AG04450 (cell line): ENCODE measurements at regions not wholly inside any gene's neighbourhood (a gene's known extent, or its start where the extent isn't known, plus 50 kb on each side); places are given as distances from the start of the nearest gene placed in this dataset.

Experiments used
- CTCF ChIA-PET: fragments of 300-600, 350-600 bp; formaldehyde crosslinking; extraction: SDS; loops from one replicate; lab custom pipeline; 2022; ENCODE audit warnings: antibody characterized with exemption, inconsistent platforms; lab: Charles Lee
- POLR2A ChIA-PET: fragments of 350-600 bp; formaldehyde crosslinking; extraction: SDS; loops from one replicate; lab custom pipeline; 2021; ENCODE audit warnings: antibody characterized with exemption, inconsistent platforms; lab: Yijun Ruan, JAX
- DNase-seq: peaks from one replicate; pipeline ENCODE4 v3.0.0-alpha.2; 2011; ENCODE audit warnings: low read depth, low spot score
- H3K27ac ChIP-seq: one replicate; pipeline ENCODE4 v1.5.1; 2012; ENCODE audit warnings: low read depth, low read length, control low read depth
- H3K27me3 ChIP-seq: one replicate; pipeline ENCODE4 v1.6.0; 2012; ENCODE audit warnings: low read length; ENCODE audit not compliant: control insufficient read depth, insufficient read depth
- H3K4me3 ChIP-seq: 2 replicates; pipeline ENCODE4 v1.5.1; 2011; ENCODE audit warnings: mild to moderate bottlenecking, low read depth, low read length, control low read depth
- H3K9me3 ChIP-seq: 2 replicates; pipeline ENCODE4 v1.5.1; 2012; ENCODE audit warnings: low read length; ENCODE audit not compliant: control insufficient read depth, insufficient read depth
- TF ChIP-seq, protein P1 (sequence below): IDR thresholded peaks from 2 replicates; pipeline ENCODE4 v1.5.1; 2011; ENCODE audit warnings: low read depth, low read length, control low read depth, inconsistent platforms

DNA sequence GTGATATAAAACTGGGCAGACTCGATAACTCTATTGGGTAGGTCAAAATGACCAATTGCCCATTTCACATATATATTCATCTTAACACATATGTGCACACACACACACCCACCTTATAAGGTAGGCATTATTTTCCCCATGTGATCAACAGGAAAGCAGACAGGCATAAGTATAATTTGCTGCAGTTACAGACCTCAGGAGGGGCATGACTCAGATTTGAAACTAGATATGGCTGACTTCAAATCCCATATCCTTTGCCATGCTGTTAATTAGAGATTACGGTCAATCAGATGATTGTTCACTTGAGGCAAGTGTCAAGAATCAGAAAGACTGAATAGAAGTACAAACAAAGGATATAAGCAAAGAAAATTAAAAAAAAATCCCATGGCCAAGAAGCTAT is 910.6 kb downstream of the NTRK3 start:
- no peak for DNase-seq
- Histone ChIP-seq H3K27me3 (no peaks in the 10 kb centered on the region), H3K27ac (no peak overlapping the region), H3K9me3 (no peaks in the 10 kb centered on the region), H3K4me3 (no peak overlapping the region)
- ChIA-PET CTCF (interaction anchor here (1.2 kb wide), 1 partner anchor 24 kb away, joined by 3 read pairs; no protein-coding TSS in a partner anchor), POLR2A (no interaction called here)
- TF ChIP-seq, protein P1, sequence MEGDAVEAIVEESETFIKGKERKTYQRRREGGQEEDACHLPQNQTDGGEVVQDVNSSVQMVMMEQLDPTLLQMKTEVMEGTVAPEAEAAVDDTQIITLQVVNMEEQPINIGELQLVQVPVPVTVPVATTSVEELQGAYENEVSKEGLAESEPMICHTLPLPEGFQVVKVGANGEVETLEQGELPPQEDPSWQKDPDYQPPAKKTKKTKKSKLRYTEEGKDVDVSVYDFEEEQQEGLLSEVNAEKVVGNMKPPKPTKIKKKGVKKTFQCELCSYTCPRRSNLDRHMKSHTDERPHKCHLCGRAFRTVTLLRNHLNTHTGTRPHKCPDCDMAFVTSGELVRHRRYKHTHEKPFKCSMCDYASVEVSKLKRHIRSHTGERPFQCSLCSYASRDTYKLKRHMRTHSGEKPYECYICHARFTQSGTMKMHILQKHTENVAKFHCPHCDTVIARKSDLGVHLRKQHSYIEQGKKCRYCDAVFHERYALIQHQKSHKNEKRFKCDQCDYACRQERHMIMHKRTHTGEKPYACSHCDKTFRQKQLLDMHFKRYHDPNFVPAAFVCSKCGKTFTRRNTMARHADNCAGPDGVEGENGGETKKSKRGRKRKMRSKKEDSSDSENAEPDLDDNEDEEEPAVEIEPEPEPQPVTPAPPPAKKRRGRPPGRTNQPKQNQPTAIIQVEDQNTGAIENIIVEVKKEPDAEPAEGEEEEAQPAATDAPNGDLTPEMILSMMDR, result no peak

DNA sequence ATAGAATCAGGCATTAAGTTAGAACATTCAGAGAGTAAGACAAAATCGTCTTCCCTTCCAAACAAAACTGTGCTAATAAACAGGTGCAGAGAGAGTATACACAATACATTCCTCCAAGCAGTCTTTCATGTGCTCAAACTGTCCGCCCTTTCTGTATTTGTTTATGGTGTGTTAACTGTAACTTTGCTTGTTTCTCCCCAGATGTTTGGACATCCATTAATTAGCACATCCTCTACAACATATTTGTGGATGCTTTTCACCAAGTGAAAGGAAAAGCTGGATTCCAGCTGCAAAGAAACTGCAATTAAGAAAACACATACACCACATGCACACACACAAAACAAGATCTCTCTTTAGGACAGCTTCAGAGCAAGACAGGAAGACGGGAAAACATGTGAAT is 912.6 kb downstream of the NTRK3 start:
- TF ChIP-seq, protein P1, result no peak
- Histone ChIP-seq H3K27ac (no peak overlapping the region), H3K9me3 (no peaks in the 10 kb centered on the region), H3K27me3 (no peaks in the 10 kb centered on the region), H3K4me3 (no peak overlapping the region)
- DNase-seq, result no peak
- CTCF ChIA-PET, result no interaction called here
- POLR2A ChIA-PET, result no interaction called here

DNA sequence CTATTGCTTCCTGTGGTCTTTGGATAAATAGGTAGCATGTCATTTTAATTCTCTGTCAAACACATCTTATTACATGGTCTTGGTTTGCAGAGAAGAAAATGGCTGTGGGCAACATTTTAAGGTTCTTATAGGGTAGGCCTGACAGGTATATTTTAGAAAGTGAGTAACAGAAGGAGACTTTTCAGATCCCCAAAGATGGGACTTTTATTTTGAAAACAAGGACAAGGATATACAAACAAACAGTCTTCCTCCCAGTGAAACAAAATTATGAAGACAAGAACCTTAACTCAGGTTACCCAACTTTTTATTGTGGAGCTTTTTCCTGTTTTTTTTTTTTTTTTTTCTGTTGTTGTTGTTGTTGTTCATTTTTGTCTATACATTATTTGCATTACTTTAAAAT is 916.2 kb downstream of the NTRK3 start:
- no peak overlapping the region for H3K27ac ChIP-seq
- CTCF ChIA-PET, result no interaction called here
- no peak overlapping the region for H3K4me3 ChIP-seq
- no peaks in the 10 kb centered on the region for H3K9me3 ChIP-seq
- no peaks in the 10 kb centered on the region for H3K27me3 ChIP-seq
- TF ChIP-seq, protein P1, result no peak
- POLR2A ChIA-PET, result no interaction called here
- no peak for DNase-seq

DNA sequence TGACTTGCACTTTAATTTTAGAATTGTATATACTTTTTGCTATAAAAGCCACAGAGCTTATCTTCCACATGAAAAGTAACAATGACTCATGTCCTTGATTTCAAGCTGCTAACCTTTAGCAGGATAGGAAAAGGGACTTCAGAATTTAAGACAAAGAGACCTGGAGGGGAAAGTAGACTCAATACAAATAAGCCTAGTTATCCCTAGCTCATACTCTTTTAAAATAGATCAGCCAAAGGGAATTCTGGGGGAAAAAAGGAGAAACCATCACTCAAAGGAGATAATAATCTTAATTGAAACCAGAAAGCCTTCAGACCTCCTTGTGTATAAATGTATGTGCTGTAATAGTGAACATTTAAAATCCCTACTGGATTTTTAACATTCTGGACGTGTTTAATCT is 930.3 kb downstream of the NTRK3 start:
- ChIA-PET POLR2A (no interaction called here), CTCF (no interaction called here)
- no peak overlapping the region for H3K27ac ChIP-seq
- no peak for DNase-seq
- TF ChIP-seq, protein P1, result no peak
- H3K4me3 ChIP-seq, result no peak overlapping the region
- no peaks in the 10 kb centered on the region for H3K9me3 ChIP-seq
- H3K27me3 ChIP-seq, result no peaks in the 10 kb centered on the region

DNA sequence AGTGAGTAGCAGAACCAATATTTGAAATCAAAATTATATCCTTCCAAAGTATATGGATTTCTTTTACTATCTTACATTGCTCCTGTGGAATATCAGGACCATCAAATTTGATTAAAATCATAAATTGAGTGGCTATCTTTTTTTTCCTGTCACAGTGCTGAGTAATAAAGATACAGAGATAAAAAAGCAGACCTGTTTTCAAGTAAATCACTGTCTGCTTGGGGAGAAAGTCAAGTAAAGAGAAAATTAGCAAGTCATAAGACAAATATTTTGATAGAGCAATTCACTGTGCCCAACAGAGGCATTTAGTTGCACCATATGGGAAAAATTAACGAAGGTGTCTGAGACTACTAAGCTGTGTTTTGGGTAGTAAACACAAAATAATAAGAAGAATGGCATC is 933.7 kb downstream of the NTRK3 start:
- ChIA-PET POLR2A (no interaction called here), CTCF (no interaction called here)
- TF ChIP-seq, protein P1, result no peak
- Histone ChIP-seq H3K27ac (no peak overlapping the region), H3K4me3 (no peak overlapping the region), H3K27me3 (no peaks in the 10 kb centered on the region), H3K9me3 (no peaks in the 10 kb centered on the region)
- no peak for DNase-seq
